ENCODE measurements at regions not wholly inside any gene's neighbourhood (a gene's known extent, or its start where the extent isn't known, plus 50 kb on each side); places are given as distances from the start of the nearest gene placed in this dataset.
"Not testable (repeated sequence)": the region's sequence is repeated elsewhere in the genome, so short reads cannot be mapped to it uniquely, and the experiment has no call there.

GRCh38 chr5:142402752-142403318, 78.0 kb upstream of the SPRY4 start:
- DNase-seq = no peak

- no peak for DNase-seq
Measured at GRCh38 chr5:142400415-142400814, 75.6 kb upstream of the SPRY4 start.

- DNase-seq = no peak
Measured at GRCh38 chr5:142399891-142400290, 75.1 kb upstream of the SPRY4 start.

GRCh38 chr5:142398730-142399055, 73.9 kb upstream of the SPRY4 start:
- no peak for DNase-seq

- DNase-seq = not testable (repeated sequence)
Measured at GRCh38 chr5:142398011-142398729, 73.3 kb upstream of the SPRY4 start.

GRCh38 chr5:142397178-142397577, 72.4 kb upstream of the SPRY4 start:
- no peak for DNase-seq

GRCh38 chr5:142396436-142397038, 71.7 kb upstream of the SPRY4 start:
- no peak for DNase-seq

- DNase-seq = no peak
Measured at GRCh38 chr5:142395334-142395733, 70.5 kb upstream of the SPRY4 start.

- DNase-seq = no peak
Measured at GRCh38 chr5:142391058-142391845, 66.4 kb upstream of the SPRY4 start.

- no peak for DNase-seq
Measured at GRCh38 chr5:142390334-142390733, 65.5 kb upstream of the SPRY4 start.

GRCh38 chr5:142388696-142389095, 63.9 kb upstream of the SPRY4 start:
- DNase-seq = no peak

GRCh38 chr5:142387024-142387682, 62.3 kb upstream of the SPRY4 start:
- DNase-seq = no peak

GRCh38 chr5:142386137-142387023, 61.6 kb upstream of the SPRY4 start:
- no peak for DNase-seq

GRCh38 chr5:142385194-142385593, 60.4 kb upstream of the SPRY4 start:
- DNase-seq = no peak

GRCh38 chr5:142384014-142384413, 59.2 kb upstream of the SPRY4 start:
- DNase-seq = no peak

- DNase-seq = no peak
Measured at GRCh38 chr5:142382186-142382585, 57.4 kb upstream of the SPRY4 start.

- DNase-seq = no peak
Measured at GRCh38 chr5:142378737-142379634, 54.2 kb upstream of the SPRY4 start.

- DNase-seq = no peak
Measured at GRCh38 chr5:142375944-142376411, 51.2 kb upstream of the SPRY4 start.

All from activated CD4-positive, alpha-beta T cell treated with anti-CD3 and anti-CD28 coated beads for 48 hours (primary cell).